Activated CD4-positive, alpha-beta T cell treated with anti-CD3 and anti-CD28 coated beads, Interleukin-2, amount 10 ng/mL, durations not matched to agents 24 days and 14 days (primary cell): ENCODE measurements at regions not wholly inside any gene's neighbourhood (a gene's known extent, or its start where the extent isn't known, plus 50 kb on each side); places are given as distances from the start of the nearest gene placed in this dataset.

Source experiments
- DNase-seq: peaks from one replicate; pipeline ENCODE4 v3.0.0; 2022
- H3K27ac Mint-ChIP-seq: one replicate; pipeline ENCODE4 v1.8.0; 2022; ENCODE audit warnings: mild to moderate bottlenecking, mixed read lengths
- H3K27me3 Mint-ChIP-seq: one replicate; pipeline ENCODE4 v1.8.0; 2022; ENCODE audit warnings: mixed read lengths
- H3K36me3 Mint-ChIP-seq: one replicate; pipeline ENCODE4 v1.8.0; 2022; ENCODE audit warnings: low read depth, mild to moderate bottlenecking, mixed read lengths
- H3K4me1 Mint-ChIP-seq: one replicate; pipeline ENCODE4 v1.8.0; 2021; ENCODE audit warnings: mixed read lengths
- H3K4me3 Mint-ChIP-seq: one replicate; pipeline ENCODE4 v1.8.0; 2022; ENCODE audit warnings: mild to moderate bottlenecking, moderate library complexity, mixed read lengths
- H3K9me3 Mint-ChIP-seq: one replicate; pipeline ENCODE4 v1.8.0; 2021; ENCODE audit warnings: mixed read lengths
- intact Hi-C: fragments of 100-400 bp; cut with micrococcal nuclease; formaldehyde crosslinking; loops from one replicate; pipeline ENCODE4 v1.15.1; 2023

GRCh38 chr11:79762279-79762921, 321.6 kb upstream of the TENM4 start:
- intact Hi-C loops: no loop called here
- H3K36me3 Mint-ChIP-seq: no peaks in the 10 kb centered on the region
- H3K4me1 Mint-ChIP-seq: no peaks in the 10 kb centered on the region
- no peaks in the 10 kb centered on the region for H3K9me3 Mint-ChIP-seq
- no peak overlapping the region for H3K27ac Mint-ChIP-seq
- no peak for DNase-seq
- H3K27me3 Mint-ChIP-seq: no peaks in the 10 kb centered on the region
- H3K4me3 Mint-ChIP-seq: no peak overlapping the region

GRCh38 chr11:79758325-79758724, 317.5 kb upstream of the TENM4 start:
- Mint-ChIP-seq H3K9me3 (no peaks in the 10 kb centered on the region), H3K27me3 (no peaks in the 10 kb centered on the region), H3K27ac (no peak overlapping the region), H3K4me1 (no peaks in the 10 kb centered on the region), H3K4me3 (no peak overlapping the region), H3K36me3 (no peaks in the 10 kb centered on the region)
- intact Hi-C loops: no loop called here
- no peak for DNase-seq

DNA sequence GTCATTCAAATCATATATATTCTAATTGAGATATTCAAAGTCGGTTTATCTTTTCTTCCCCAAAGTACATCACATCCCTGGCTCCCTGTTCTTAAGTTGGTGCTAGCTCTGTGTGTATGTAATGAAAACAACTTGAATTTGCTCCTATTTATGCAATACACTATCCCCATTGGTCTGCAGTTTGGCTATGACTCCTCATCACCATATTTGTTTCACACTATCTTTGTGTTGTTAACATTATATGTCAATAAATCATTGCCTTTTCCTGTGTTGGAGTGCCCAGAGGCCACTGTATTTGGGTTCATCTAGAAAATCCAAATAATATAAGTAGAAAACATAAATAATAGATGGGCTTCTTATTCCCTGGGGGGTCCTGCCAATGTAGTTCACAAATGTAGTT, 306.6 kb upstream of the TENM4 start:
- Mint-ChIP-seq H3K4me3 (no peak overlapping the region), H3K36me3 (no peaks in the 10 kb centered on the region)

GRCh38 chr11:79744941-79745340, 304.1 kb upstream of the TENM4 start:
- no peak overlapping the region for H3K4me3 Mint-ChIP-seq
- H3K36me3 Mint-ChIP-seq: no peaks in the 10 kb centered on the region
- intact Hi-C loops: no loop called here
- H3K4me1 Mint-ChIP-seq: no peaks in the 10 kb centered on the region
- H3K9me3 Mint-ChIP-seq: no peaks in the 10 kb centered on the region
- no peak for DNase-seq
- no peak overlapping the region for H3K27ac Mint-ChIP-seq
- H3K27me3 Mint-ChIP-seq: no peaks in the 10 kb centered on the region

More for the DNA sequence above, 306.6 kb upstream of the TENM4 start:
- Mint-ChIP-seq H3K27ac (no peak overlapping the region), H3K9me3 (no peaks in the 10 kb centered on the region), H3K27me3 (no peaks in the 10 kb centered on the region), H3K4me1 (no peaks in the 10 kb centered on the region)
- intact Hi-C loops: no loop called here
- DNase-seq: no peak

GRCh38 chr11:79742176-79742575, 301.3 kb upstream of the TENM4 start:
- DNase-seq: no peak
- Mint-ChIP-seq H3K4me3 (no peak overlapping the region), H3K9me3 (no peaks in the 10 kb centered on the region), H3K36me3 (no peaks in the 10 kb centered on the region), H3K4me1 (no peaks in the 10 kb centered on the region), H3K27me3 (no peaks in the 10 kb centered on the region), H3K27ac (no peak overlapping the region)
- intact Hi-C loops: no loop called here

DNA sequence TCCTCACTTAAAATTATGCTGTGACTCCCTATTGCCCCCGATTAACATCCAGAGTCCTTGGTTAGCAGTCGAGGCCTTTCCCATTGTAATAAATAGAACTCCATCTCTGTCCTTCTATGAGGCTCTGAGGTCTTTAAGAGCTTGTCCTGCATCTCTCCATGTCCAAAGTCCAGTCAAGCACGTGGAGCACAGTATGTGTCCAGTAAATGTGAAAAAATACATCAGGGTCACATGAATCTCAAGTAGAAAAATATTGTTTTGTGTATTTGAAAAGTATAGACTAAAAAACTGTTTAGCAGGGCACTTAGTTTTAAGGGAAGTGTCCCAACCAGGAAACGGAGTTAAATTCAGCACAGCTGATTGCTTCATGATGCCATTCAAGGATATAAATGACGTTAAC, 298.8 kb upstream of the TENM4 start:
- intact Hi-C loops: no loop called here
- no peak for DNase-seq
- Mint-ChIP-seq H3K4me1 (no peaks in the 10 kb centered on the region), H3K9me3 (no peaks in the 10 kb centered on the region), H3K4me3 (no peak overlapping the region), H3K27me3 (no peaks in the 10 kb centered on the region), H3K36me3 (no peaks in the 10 kb centered on the region), H3K27ac (no peak overlapping the region)

GRCh38 chr11:79727221-79727620, 286.4 kb upstream of the TENM4 start:
- Mint-ChIP-seq H3K27ac (no peak overlapping the region), H3K4me1 (no peaks in the 10 kb centered on the region), H3K27me3 (no peaks in the 10 kb centered on the region), H3K9me3 (peaks cover 10% of the 10 kb centered on the region), H3K36me3 (no peaks in the 10 kb centered on the region), H3K4me3 (no peak overlapping the region)
- intact Hi-C loops: no loop called here
- DNase-seq: no peak

DNA sequence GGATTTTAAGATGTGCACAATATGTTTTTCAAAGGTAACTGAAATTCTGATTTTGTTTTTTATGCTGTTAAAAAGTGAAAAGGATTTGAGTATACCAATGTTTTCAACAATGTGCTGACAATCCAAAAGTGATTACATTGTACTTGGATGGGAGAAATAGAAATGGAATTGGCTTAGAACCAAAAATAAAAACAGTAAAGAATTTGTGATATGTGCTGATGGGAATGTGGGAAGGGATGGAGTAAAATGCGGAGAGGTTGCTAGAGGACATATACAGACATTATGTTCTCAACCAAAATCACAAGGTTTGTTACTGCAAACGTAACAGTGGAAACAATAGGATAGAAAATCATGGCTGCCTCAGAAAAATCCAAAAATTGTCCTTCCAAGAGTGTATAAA, 279.3 kb upstream of the TENM4 start:
- Mint-ChIP-seq H3K9me3 (peaks cover 3% of the 10 kb centered on the region), H3K27ac (no peak overlapping the region), H3K36me3 (no peaks in the 10 kb centered on the region), H3K4me1 (no peaks in the 10 kb centered on the region), H3K4me3 (no peak overlapping the region), H3K27me3 (no peaks in the 10 kb centered on the region)
- no peak for DNase-seq
- intact Hi-C loops: no loop called here

GRCh38 chr11:79708319-79708932, 267.6 kb upstream of the TENM4 start:
- intact Hi-C loops: no loop called here
- no peak for DNase-seq
- Mint-ChIP-seq H3K27me3 (no peaks in the 10 kb centered on the region), H3K4me3 (no peak overlapping the region), H3K27ac (no peak overlapping the region), H3K4me1 (no peaks in the 10 kb centered on the region), H3K36me3 (no peaks in the 10 kb centered on the region), H3K9me3 (no peaks in the 10 kb centered on the region)

GRCh38 chr11:79705648-79706047, 264.8 kb upstream of the TENM4 start:
- H3K27me3 Mint-ChIP-seq: no peaks in the 10 kb centered on the region
- no peaks in the 10 kb centered on the region for H3K4me1 Mint-ChIP-seq
- intact Hi-C loops: no loop called here
- no peak overlapping the region for H3K4me3 Mint-ChIP-seq
- no peak overlapping the region for H3K27ac Mint-ChIP-seq
- no peak for DNase-seq
- no peaks in the 10 kb centered on the region for H3K36me3 Mint-ChIP-seq
- peaks cover 6% of the 10 kb centered on the region for H3K9me3 Mint-ChIP-seq

DNA sequence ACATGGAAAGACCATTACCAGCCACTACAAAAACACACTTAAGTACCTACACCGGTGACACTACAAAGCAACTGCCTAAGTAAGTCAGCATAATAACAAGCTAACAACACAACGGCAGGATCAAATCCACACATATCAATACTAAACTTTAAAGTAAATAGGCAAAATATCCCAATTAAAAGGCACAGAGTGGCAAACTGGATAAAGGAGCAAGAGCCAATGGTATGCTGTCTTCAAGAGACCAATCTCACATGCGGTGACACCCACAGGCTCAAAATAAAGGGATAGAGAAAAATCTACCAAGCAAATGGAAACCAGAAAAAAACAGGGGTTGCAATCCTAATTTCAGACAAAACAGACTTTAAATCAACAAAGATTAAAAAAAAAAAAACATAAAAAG, 261.5 kb upstream of the TENM4 start:
- Mint-ChIP-seq H3K4me1 (no peaks in the 10 kb centered on the region), H3K27me3 (no peaks in the 10 kb centered on the region), H3K36me3 (no peaks in the 10 kb centered on the region), H3K4me3 (no peak overlapping the region), H3K27ac (no peak overlapping the region), H3K9me3 (peaks cover 6% of the 10 kb centered on the region)
- intact Hi-C loops: no loop called here
- DNase-seq: no peak

DNA sequence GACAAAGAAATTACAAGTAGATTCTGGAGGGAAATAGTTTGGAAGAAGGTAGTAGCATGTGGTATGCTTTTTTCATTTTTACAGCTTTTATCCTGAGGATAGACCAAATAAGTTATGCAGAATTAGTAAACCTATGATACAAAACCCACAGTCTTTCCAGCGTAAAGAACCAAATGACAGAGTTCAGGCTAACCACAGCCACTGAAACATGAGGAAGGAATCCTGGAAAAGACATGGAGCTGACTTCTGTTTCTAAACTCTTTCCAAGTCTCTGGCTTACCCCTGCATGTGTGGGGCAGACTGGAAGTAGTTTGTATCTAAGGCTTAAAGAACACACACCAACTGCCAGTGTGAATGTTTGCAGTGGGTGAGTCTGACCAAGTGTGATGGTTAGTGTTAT, 258.4 kb upstream of the TENM4 start:
- intact Hi-C loops: no loop called here
- Mint-ChIP-seq H3K27me3 (no peaks in the 10 kb centered on the region), H3K4me3 (no peak overlapping the region), H3K4me1 (no peaks in the 10 kb centered on the region), H3K27ac (no peak overlapping the region), H3K36me3 (no peaks in the 10 kb centered on the region), H3K9me3 (peaks cover 6% of the 10 kb centered on the region)
- no peak for DNase-seq

DNA sequence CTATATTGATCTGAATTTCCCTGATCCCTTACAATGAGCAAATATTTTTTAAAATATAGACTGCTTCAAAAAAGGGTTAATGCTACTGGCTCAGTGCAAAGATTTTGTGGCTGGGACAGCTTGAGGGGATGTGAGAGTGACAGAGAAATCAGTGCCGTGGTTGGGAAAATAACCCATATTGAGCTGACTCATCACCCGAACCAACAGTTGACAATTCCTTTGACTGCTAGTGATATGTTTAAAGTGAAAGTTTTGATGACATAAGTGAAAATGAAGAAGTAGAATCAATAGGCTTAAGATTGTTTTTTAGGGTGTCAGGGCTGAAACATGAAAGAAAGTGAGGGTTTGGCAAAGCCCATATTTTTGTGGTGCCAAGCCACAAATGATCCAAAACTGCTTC, 257.1 kb upstream of the TENM4 start:
- Mint-ChIP-seq H3K27me3 (no peaks in the 10 kb centered on the region), H3K4me3 (no peak overlapping the region), H3K9me3 (peaks cover 2% of the 10 kb centered on the region), H3K27ac (no peak overlapping the region), H3K36me3 (no peaks in the 10 kb centered on the region), H3K4me1 (no peaks in the 10 kb centered on the region)
- no peak for DNase-seq
- intact Hi-C loops: no loop called here

- H3K9me3 Mint-ChIP-seq: no peaks in the 10 kb centered on the region
- H3K27ac Mint-ChIP-seq: no peak overlapping the region
- no peak for DNase-seq
- H3K36me3 Mint-ChIP-seq: no peaks in the 10 kb centered on the region
- H3K27me3 Mint-ChIP-seq: no peaks in the 10 kb centered on the region
- H3K4me1 Mint-ChIP-seq: no peaks in the 10 kb centered on the region
- intact Hi-C loops: no loop called here
- no peak overlapping the region for H3K4me3 Mint-ChIP-seq
Measured at GRCh38 chr11:79694368-79694767, 253.5 kb upstream of the TENM4 start.

GRCh38 chr11:79691445-79691844, 250.6 kb upstream of the TENM4 start:
- H3K27me3 Mint-ChIP-seq: no peaks in the 10 kb centered on the region
- intact Hi-C loops: no loop called here

More at GRCh38 chr11:79691445-79691844, 250.6 kb upstream of the TENM4 start:
- no peak for DNase-seq
- H3K27ac Mint-ChIP-seq: no peak overlapping the region
- H3K4me3 Mint-ChIP-seq: no peak overlapping the region
- H3K4me1 Mint-ChIP-seq: no peaks in the 10 kb centered on the region
- no peaks in the 10 kb centered on the region for H3K9me3 Mint-ChIP-seq
- H3K36me3 Mint-ChIP-seq: no peaks in the 10 kb centered on the region
